ENCODE measurements at regions not wholly inside any gene's neighbourhood (a gene's known extent, or its start where the extent isn't known, plus 50 kb on each side); places are given as distances from the start of the nearest gene placed in this dataset.

- DNase-seq (ENCODE audit: extremely low read depth, low read depth), result no peak
Observed at GRCh38 chr1:209454340-209454994, 129.0 kb upstream of the CAMK1G start.

GRCh38 chr1:209455145-209455544 lies 128.4 kb upstream of the CAMK1G start:
- DNase-seq (ENCODE audit: extremely low read depth, low read depth), result no peak

GRCh38 chr1:209455661-209456358 lies 127.7 kb upstream of the CAMK1G start:
- DNase-seq (ENCODE audit: extremely low read depth, low read depth), result no peak

GRCh38 chr1:209456878-209457277 lies 126.6 kb upstream of the CAMK1G start:
- DNase-seq (ENCODE audit: extremely low read depth, low read depth), result no peak

GRCh38 chr1:209457401-209458125 lies 126.0 kb upstream of the CAMK1G start:
- no peak for DNase-seq (ENCODE audit: extremely low read depth, low read depth)

- DNase-seq (ENCODE audit: extremely low read depth, low read depth), result no peak
Observed at GRCh38 chr1:209458921-209459320, 124.6 kb upstream of the CAMK1G start.

- no peak for DNase-seq (ENCODE audit: extremely low read depth, low read depth)
Observed at GRCh38 chr1:209461168-209461567, 122.3 kb upstream of the CAMK1G start.

GRCh38 chr1:209462433-209462832 lies 121.1 kb upstream of the CAMK1G start:
- no peak for DNase-seq (ENCODE audit: extremely low read depth, low read depth)

GRCh38 chr1:209463441-209463840 lies 120.1 kb upstream of the CAMK1G start:
- no peak for DNase-seq (ENCODE audit: extremely low read depth, low read depth)

- DNase-seq (ENCODE audit: extremely low read depth, low read depth), result no peak
Observed at GRCh38 chr1:209473025-209473424, 110.5 kb upstream of the CAMK1G start.

GRCh38 chr1:209480345-209480744 lies 103.2 kb upstream of the CAMK1G start:
- DNase-seq (ENCODE audit: extremely low read depth, low read depth), result no peak

GRCh38 chr1:209483691-209484090 lies 99.8 kb upstream of the CAMK1G start:
- DNase-seq (ENCODE audit: extremely low read depth, low read depth), result no peak

- DNase-seq (ENCODE audit: extremely low read depth, low read depth), result no peak
Observed at GRCh38 chr1:209484429-209484828, 99.1 kb upstream of the CAMK1G start.

- DNase-seq (ENCODE audit: extremely low read depth, low read depth), result no peak
Observed at GRCh38 chr1:209485167-209485566, 98.3 kb upstream of the CAMK1G start.

- DNase-seq (ENCODE audit: extremely low read depth, low read depth), result no peak
Observed at GRCh38 chr1:209485751-209486150, 97.8 kb upstream of the CAMK1G start.

GRCh38 chr1:209486861-209487593 lies 96.5 kb upstream of the CAMK1G start:
- DNase-seq (ENCODE audit: extremely low read depth, low read depth), result no peak

- DNase-seq (ENCODE audit: extremely low read depth, low read depth), result no peak
Observed at GRCh38 chr1:209490013-209490412, 93.5 kb upstream of the CAMK1G start.

GRCh38 chr1:209491031-209491430 lies 92.5 kb upstream of the CAMK1G start:
- DNase-seq (ENCODE audit: extremely low read depth, low read depth), result no peak

GRCh38 chr1:209491496-209491895 lies 92.0 kb upstream of the CAMK1G start:
- DNase-seq (ENCODE audit: extremely low read depth, low read depth), result no peak

GRCh38 chr1:209491897-209492296 lies 91.6 kb upstream of the CAMK1G start:
- no peak for DNase-seq (ENCODE audit: extremely low read depth, low read depth)

- no peak for DNase-seq (ENCODE audit: extremely low read depth, low read depth)
Observed at GRCh38 chr1:209493559-209493958, 90.0 kb upstream of the CAMK1G start.
